GM20000 (cell line): ENCODE measurements at regions not wholly inside any gene's neighbourhood (a gene's known extent, or its start where the extent isn't known, plus 50 kb on each side); places are given as distances from the start of the nearest gene placed in this dataset.

Source experiments
- DNase-seq: peaks from one replicate; pipeline ENCODE4 v3.0.0; 2012; ENCODE audit warnings: low spot score
- TF ChIP-seq, protein P1 (sequence below): IDR thresholded peaks from 2 replicates; pipeline ENCODE4 v1.5.1; 2012; ENCODE audit warnings: mild to moderate bottlenecking, control low read depth; ENCODE audit errors: extremely low read depth, missing control alignments

DNA sequence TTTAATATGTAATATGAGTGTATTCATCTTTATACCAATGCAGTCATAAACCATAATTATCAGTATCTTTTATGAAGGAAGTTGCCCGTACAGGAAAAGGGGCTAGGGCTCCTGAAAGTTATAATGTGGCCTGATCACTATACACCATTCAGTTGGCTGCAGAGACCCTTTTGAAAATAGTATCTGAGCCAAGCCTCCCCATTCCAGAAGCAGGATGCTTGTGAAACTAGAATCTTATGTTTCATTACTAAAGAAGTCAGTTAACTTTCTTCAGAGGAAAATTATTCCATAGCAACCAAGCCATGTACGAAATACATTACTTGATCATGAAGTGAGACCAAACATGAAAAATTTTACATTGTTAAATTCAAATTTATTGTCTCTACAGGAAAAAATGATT is 251.5 kb upstream of the TCF21 start:
- no peak for DNase-seq
- TF ChIP-seq, protein P1, sequence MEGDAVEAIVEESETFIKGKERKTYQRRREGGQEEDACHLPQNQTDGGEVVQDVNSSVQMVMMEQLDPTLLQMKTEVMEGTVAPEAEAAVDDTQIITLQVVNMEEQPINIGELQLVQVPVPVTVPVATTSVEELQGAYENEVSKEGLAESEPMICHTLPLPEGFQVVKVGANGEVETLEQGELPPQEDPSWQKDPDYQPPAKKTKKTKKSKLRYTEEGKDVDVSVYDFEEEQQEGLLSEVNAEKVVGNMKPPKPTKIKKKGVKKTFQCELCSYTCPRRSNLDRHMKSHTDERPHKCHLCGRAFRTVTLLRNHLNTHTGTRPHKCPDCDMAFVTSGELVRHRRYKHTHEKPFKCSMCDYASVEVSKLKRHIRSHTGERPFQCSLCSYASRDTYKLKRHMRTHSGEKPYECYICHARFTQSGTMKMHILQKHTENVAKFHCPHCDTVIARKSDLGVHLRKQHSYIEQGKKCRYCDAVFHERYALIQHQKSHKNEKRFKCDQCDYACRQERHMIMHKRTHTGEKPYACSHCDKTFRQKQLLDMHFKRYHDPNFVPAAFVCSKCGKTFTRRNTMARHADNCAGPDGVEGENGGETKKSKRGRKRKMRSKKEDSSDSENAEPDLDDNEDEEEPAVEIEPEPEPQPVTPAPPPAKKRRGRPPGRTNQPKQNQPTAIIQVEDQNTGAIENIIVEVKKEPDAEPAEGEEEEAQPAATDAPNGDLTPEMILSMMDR = no peak

DNA sequence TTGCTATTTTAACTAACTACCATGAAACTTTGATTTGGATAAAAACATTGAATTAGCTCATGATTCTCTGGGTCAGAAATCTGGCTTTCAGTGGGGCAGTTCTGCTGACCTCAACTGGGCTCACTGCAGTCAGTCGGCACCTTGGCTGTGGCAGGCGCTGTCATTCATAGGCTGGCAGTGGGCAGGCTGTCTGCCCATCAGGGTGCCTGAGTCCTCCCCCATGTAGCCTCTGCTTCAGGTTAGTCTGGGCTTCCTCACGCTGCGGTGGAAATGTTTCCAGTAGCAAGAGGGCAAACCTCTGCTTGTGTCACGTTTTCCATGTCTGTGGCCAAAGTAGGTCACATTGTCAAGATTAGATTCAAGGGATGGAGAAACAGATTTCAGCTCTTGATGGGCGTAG is 251.0 kb upstream of the TCF21 start:
- TF ChIP-seq, protein P1 = no peak
- DNase-seq = no peak

DNA sequence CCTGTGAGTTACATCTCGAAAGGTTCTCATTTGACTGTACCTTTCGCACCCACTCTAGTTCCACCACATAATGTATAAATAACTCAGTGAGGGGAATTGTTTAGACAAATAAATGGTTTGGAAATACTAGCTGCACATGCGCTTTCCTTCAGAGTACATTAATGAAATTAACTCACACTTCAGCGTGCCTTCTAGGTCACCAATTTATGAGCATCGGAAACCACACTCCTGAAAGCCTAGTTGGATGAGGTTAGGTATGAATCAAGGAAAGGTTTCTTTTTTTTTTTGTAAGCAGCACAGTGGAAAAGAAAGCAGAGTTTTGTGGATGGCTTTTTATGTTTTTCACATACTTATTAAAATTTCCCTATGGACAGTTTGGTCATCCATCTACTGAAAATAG is 247.8 kb upstream of the TCF21 start:
- TF ChIP-seq, protein P1 = no peak
- no peak for DNase-seq

DNA sequence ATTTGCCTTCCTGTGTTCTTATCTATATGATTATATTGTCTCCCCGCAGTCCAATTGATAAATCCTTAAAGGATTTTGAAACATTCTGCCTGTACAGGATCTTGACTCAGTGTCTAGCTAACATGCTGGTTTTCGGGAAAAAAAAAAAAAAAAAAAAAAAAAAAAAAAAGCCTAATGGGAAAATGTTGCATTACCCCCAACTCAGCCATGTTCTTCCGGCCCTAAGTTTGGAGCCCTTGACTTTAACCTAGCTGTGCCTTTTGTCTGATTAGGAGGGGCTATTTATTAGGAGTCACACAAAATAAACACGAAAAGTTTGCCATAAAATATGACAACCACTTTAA is 244.4 kb upstream of the TCF21 start:
- no peak for DNase-seq
- TF ChIP-seq, protein P1 = no peak

DNA sequence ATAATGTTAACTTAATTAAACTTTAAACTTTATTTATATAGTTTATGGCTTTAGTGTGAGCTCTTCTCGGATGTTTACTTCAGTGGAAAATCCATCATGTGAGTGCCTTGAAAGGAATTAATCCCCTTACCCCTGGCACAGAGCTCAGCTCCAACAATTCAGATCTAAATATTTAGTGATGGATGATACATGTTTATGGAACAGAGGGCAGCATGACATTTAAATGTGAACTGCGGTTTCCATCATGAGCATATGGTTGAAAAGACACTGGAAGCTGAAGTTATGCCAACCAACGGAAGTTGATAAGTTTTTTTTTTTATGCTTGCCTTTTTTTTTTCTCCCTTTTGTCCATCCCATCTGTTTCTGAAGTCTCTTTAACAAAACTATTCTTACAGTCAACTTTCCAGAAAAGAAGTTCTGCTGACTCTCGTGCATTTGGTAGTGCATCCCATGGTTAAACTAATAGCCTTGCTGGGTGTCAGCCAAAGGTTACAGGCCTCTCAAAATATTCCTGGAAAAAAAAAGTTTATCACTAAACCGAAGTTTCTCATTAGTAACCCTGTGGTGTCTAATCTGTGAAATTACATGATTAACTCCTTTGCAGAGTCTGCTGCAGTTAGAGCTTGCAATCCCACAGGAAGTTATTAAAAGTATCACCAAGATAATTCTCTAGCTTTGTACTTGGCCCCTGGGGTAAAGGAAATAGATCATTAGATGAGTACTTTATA is 243.9 kb upstream of the TCF21 start:
- no peak for DNase-seq
- TF ChIP-seq, protein P1 = no peak

- TF ChIP-seq, protein P1 = no peak
Measured at GRCh38 chr6:133645966-133646740, 242.8 kb upstream of the TCF21 start.

DNA sequence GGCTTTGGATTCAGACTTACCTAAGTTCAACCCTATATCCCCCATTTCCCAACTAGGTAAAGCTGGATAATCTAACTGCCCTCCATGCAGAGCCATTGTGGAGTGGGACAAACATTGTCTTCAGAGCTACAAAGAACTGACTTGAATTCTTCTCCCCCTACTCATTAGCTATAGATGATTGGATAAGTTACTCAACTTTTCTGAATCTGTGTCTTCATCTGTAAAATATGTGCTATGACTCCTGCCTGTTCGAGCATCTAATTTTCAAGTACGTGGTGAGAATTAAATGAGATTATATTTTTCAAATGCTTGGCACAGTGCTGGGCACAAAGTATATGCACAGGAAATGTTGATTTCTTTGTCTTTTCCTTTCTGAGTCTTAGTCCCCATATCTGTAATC is 240.3 kb upstream of the TCF21 start:
- TF ChIP-seq, protein P1 = no peak
- no peak for DNase-seq

More at GRCh38 chr6:133645966-133646740, 242.8 kb upstream of the TCF21 start:
- DNase-seq = no peak
